ENCODE measurements at regions not wholly inside any gene's neighbourhood (a gene's known extent, or its start where the extent isn't known, plus 50 kb on each side); places are given as distances from the start of the nearest gene placed in this dataset.

DNA sequence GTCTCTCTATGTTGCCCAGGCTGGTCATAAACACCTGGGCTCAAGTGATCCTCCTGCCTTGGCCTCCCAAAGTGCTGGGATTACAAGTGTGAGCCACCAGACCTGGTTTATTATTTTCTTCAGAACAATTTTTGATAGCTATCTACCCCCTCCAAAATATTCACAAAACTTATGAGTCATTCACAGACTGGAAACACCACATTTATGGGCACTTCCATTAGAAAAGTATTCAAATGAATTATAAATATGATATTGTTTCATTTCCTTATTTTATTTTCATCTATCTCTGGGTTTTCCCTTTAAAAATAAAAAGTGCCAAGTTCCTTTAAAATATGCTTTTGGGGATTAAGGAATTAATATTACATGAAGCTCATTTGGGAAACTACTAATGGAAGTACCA is 58.8 kb upstream of the MSTN start:
- H4K20me1 ChIP-seq (ENCODE audit: insufficient read depth): no peaks in the 10 kb centered on the region
- H3K27ac ChIP-seq (ENCODE audit: low read length): no peak overlapping the region
- H3F3A ChIP-seq (ENCODE audit: insufficient read depth, low read length, poor library complexity, severe bottlenecking): no peaks in the 10 kb centered on the region
- no peaks in the 10 kb centered on the region for H3K9me3 ChIP-seq (ENCODE audit: low read length)
- TF ChIP-seq, protein P1, sequence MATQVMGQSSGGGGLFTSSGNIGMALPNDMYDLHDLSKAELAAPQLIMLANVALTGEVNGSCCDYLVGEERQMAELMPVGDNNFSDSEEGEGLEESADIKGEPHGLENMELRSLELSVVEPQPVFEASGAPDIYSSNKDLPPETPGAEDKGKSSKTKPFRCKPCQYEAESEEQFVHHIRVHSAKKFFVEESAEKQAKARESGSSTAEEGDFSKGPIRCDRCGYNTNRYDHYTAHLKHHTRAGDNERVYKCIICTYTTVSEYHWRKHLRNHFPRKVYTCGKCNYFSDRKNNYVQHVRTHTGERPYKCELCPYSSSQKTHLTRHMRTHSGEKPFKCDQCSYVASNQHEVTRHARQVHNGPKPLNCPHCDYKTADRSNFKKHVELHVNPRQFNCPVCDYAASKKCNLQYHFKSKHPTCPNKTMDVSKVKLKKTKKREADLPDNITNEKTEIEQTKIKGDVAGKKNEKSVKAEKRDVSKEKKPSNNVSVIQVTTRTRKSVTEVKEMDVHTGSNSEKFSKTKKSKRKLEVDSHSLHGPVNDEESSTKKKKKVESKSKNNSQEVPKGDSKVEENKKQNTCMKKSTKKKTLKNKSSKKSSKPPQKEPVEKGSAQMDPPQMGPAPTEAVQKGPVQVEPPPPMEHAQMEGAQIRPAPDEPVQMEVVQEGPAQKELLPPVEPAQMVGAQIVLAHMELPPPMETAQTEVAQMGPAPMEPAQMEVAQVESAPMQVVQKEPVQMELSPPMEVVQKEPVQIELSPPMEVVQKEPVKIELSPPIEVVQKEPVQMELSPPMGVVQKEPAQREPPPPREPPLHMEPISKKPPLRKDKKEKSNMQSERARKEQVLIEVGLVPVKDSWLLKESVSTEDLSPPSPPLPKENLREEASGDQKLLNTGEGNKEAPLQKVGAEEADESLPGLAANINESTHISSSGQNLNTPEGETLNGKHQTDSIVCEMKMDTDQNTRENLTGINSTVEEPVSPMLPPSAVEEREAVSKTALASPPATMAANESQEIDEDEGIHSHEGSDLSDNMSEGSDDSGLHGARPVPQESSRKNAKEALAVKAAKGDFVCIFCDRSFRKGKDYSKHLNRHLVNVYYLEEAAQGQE (IDR thresholded peaks at IDR 0.05; ENCODE audit: borderline replicate concordance): no peak
- TF ChIP-seq MXI1 (conservative IDR thresholded peaks at IDR 0.05; ENCODE audit: poor library complexity, severe bottlenecking): no peak
- no peaks in the 10 kb centered on the region for H3K27me3 ChIP-seq (ENCODE audit: insufficient read depth, low read depth, low read length)
- H3K79me2 ChIP-seq (replicated peaks; ENCODE audit: insufficient read depth, low read length): no peaks in the 10 kb centered on the region
- H3K4me2 ChIP-seq (ENCODE audit: low read length): no peak overlapping the region
- no peaks in the 10 kb centered on the region for H3K36me3 ChIP-seq (ENCODE audit: insufficient read depth, low read length)
- no peak overlapping the region for H2AFZ ChIP-seq (ENCODE audit: low read depth, low read length)
- no peak overlapping the region for H3K4me3 ChIP-seq (ENCODE audit: low read length)
- no peaks in the 10 kb centered on the region for H3K9me2 ChIP-seq (ENCODE audit: insufficient read depth, low read length)
- H3K9ac ChIP-seq (ENCODE audit: low read length): no peak overlapping the region

DNA sequence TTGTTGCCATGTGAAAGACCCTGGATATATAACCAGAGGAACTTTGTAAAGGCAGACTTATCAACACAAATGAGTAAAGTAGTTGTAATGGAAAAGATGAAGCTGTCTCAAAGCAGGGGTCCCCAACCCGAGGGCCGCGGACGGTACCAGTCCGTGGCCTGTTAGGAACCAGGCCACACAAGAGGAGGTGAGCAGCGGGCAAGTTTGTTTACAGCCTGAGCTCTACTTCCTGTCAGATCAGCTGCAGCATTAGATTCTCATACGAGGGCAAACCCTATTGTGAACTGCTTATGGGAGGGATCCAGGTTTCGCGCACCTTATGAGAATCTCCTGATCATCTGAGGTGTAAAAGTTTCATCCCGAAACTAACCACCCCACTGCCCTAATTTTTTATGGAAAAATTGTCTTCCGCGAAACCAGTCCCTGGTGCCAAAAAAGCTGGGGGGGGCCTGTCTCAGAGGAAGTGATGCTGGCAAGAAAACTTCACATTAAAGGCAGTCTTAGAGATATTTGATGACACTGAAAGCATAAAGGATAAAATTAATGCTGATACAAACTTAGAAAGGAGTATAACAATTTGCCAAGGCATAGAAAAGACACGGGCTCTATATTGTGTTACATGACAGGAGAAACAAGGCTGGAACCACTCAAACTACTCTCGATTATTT is 57.5 kb upstream of the MSTN start:
- H3F3A ChIP-seq (ENCODE audit: insufficient read depth, low read length, poor library complexity, severe bottlenecking): no peaks in the 10 kb centered on the region
- H3K9me2 ChIP-seq (ENCODE audit: insufficient read depth, low read length): no peaks in the 10 kb centered on the region
- H3K4me2 ChIP-seq (ENCODE audit: low read length): no peak overlapping the region
- no peaks in the 10 kb centered on the region for H3K27me3 ChIP-seq (ENCODE audit: insufficient read depth, low read depth, low read length)
- no peaks in the 10 kb centered on the region for H3K9me3 ChIP-seq (ENCODE audit: low read length)
- H3K9ac ChIP-seq (ENCODE audit: low read length): no peak overlapping the region
- no peak overlapping the region for H3K27ac ChIP-seq (ENCODE audit: low read length)
- no peaks in the 10 kb centered on the region for H3K79me2 ChIP-seq (replicated peaks; ENCODE audit: insufficient read depth, low read length)
- H3K36me3 ChIP-seq (ENCODE audit: insufficient read depth, low read length): no peaks in the 10 kb centered on the region
- no peak overlapping the region for H2AFZ ChIP-seq (ENCODE audit: low read depth, low read length)
- H3K4me3 ChIP-seq (ENCODE audit: low read length): no peak overlapping the region
- no peaks in the 10 kb centered on the region for H4K20me1 ChIP-seq (ENCODE audit: insufficient read depth)
- TF ChIP-seq, protein P1 (IDR thresholded peaks at IDR 0.05; ENCODE audit: borderline replicate concordance): no peak
- no peak for TF ChIP-seq RAD21 (conservative IDR thresholded peaks at IDR 0.05)
- no peak for TF ChIP-seq POLR2AphosphoS5 (IDR thresholded peaks at IDR 0.05)

DNA sequence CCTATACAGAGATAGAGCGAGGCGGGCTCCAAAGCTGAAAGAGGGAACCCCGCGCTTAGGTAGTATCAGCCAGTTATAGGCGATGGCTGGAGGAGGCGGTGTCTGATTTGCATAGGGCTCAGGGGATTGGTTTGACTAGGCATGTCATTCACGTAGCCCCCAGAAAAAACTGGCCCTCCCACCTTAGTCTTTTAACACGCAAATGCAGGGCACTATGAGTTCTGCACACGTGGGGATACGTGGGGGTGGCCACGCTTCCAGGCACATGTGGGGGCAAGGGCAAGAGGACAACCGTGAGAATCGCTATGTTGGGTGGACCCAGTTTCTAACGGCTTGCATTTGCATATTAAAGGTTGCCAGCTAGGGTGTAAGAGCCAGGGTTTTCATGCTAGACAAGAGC is 56.7 kb upstream of the MSTN start:
- H3K9ac ChIP-seq (ENCODE audit: low read length): no peak overlapping the region
- H3K4me2 ChIP-seq (ENCODE audit: low read length): no peak overlapping the region
- H3F3A ChIP-seq (ENCODE audit: insufficient read depth, low read length, poor library complexity, severe bottlenecking): no peaks in the 10 kb centered on the region
- no peaks in the 10 kb centered on the region for H3K9me3 ChIP-seq (ENCODE audit: low read length)
- no peaks in the 10 kb centered on the region for H3K36me3 ChIP-seq (ENCODE audit: insufficient read depth, low read length)
- no peak overlapping the region for H3K4me3 ChIP-seq (ENCODE audit: low read length)
- no peak overlapping the region for H3K27ac ChIP-seq (ENCODE audit: low read length)
- H3K79me2 ChIP-seq (replicated peaks; ENCODE audit: insufficient read depth, low read length): no peaks in the 10 kb centered on the region
- TF ChIP-seq MXI1 (conservative IDR thresholded peaks at IDR 0.05; ENCODE audit: poor library complexity, severe bottlenecking): no peak
- no peak for TF ChIP-seq POLR2AphosphoS5 (IDR thresholded peaks at IDR 0.05)
- no peak for TF ChIP-seq EP300 (conservative IDR thresholded peaks at IDR 0.05; ENCODE audit: poor library complexity, severe bottlenecking)
- TF ChIP-seq, protein P1 (IDR thresholded peaks at IDR 0.05; ENCODE audit: borderline replicate concordance): no peak
- TF ChIP-seq, protein P2, sequence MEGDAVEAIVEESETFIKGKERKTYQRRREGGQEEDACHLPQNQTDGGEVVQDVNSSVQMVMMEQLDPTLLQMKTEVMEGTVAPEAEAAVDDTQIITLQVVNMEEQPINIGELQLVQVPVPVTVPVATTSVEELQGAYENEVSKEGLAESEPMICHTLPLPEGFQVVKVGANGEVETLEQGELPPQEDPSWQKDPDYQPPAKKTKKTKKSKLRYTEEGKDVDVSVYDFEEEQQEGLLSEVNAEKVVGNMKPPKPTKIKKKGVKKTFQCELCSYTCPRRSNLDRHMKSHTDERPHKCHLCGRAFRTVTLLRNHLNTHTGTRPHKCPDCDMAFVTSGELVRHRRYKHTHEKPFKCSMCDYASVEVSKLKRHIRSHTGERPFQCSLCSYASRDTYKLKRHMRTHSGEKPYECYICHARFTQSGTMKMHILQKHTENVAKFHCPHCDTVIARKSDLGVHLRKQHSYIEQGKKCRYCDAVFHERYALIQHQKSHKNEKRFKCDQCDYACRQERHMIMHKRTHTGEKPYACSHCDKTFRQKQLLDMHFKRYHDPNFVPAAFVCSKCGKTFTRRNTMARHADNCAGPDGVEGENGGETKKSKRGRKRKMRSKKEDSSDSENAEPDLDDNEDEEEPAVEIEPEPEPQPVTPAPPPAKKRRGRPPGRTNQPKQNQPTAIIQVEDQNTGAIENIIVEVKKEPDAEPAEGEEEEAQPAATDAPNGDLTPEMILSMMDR (IDR thresholded peaks at IDR 0.05; ENCODE audit: poor library complexity, severe bottlenecking): no peak
- no peak for TF ChIP-seq RAD21 (conservative IDR thresholded peaks at IDR 0.05)
- TF ChIP-seq TAF1 (IDR thresholded peaks at IDR 0.05; ENCODE audit: low read depth): no peak
- TF ChIP-seq EZH2 (IDR thresholded peaks at IDR 0.05; ENCODE audit: borderline replicate concordance, insufficient read depth, low read length, poor library complexity, severe bottlenecking): no peak
- no peak for TF ChIP-seq SMC3 (conservative IDR thresholded peaks at IDR 0.05; ENCODE audit: poor library complexity)
- no peaks in the 10 kb centered on the region for H3K27me3 ChIP-seq (ENCODE audit: insufficient read depth, low read depth, low read length)
- no peak overlapping the region for H2AFZ ChIP-seq (ENCODE audit: low read depth, low read length)
- H4K20me1 ChIP-seq (ENCODE audit: insufficient read depth): no peaks in the 10 kb centered on the region
- no peaks in the 10 kb centered on the region for H3K9me2 ChIP-seq (ENCODE audit: insufficient read depth, low read length)

Data from neural cell (in vitro differentiated cells).